Ovary (tissue), 7 donors: ENCODE measurements at regions not wholly inside any gene's neighbourhood (a gene's known extent, or its start where the extent isn't known, plus 50 kb on each side); places are given as distances from the start of the nearest gene placed in this dataset.
"Not testable (repeated sequence)": the region's sequence is repeated elsewhere in the genome, so short reads cannot be mapped to it uniquely, and the experiment has no call there.

Experiments
- DNase-seq, 5 donors: peaks; one replicate each; pipeline ENCODE4 v3.0.0-alpha.2; 2019 to 2020
- H3K27ac ChIP-seq, 2 donors: fragments of 200-600 bp; one replicate each; pipeline versions ENCODE4 v1.5.1 to v1.8.0; 2019 to 2022
- H3K27me3 ChIP-seq: fragments of 200-600 bp; one replicate; pipeline ENCODE4 v1.8.0; 2022
- H3K36me3 ChIP-seq: fragments of 200-600 bp; sonication (generic); one replicate; pipeline ENCODE4 v1.5.1; 2019
- H3K4me1 ChIP-seq: one replicate; pipeline ENCODE4 v1.8.1; 2013; ENCODE audit warnings: mild to moderate bottlenecking, moderate library complexity; ENCODE audit not compliant: insufficient read depth
- H3K4me3 ChIP-seq: fragments of 200-600 bp; sonication (generic); one replicate; pipeline ENCODE4 v1.5.1; 2017
- H3K9me3 ChIP-seq, 2 donors: fragments of 200-600 bp in 1 of 2; sonication (generic) in 1 of 2; one replicate each; pipeline versions ENCODE4 v1.5.1 to v1.8.1; 2013 to 2019; ENCODE audit warnings: mild to moderate bottlenecking in 1 of 2, moderate library complexity in 1 of 2
- EP300 ChIP-seq: sonication (generic); formaldehyde crosslinking; IDR thresholded peaks from one replicate; pipeline ENCODE4 v1.6.1; 2017; ENCODE audit warnings: antibody characterized with exemption
- POLR2A ChIP-seq: fragments of 450-650 bp; IDR thresholded peaks from one replicate; pipeline ENCODE4 v1.6.1; 2017; ENCODE audit warnings: antibody characterized with exemption, mild to moderate bottlenecking, moderate library complexity
- WGBS, 3 donors: extraction: QIAGEN DNeasy Blood & Tissue Kit in 1 of 3; methylation state at CpG; one replicate each; pipeline versions ENCODE4 v1.1.5 to v1.1.7; 2013 to 2017; 5-methylcytosine and 5-hydroxymethylcytosine counted together
- intact Hi-C, 4 donors: fragments of 100-400 bp; cut with DNase I; formaldehyde crosslinking; loops; one replicate each; pipeline versions ENCODE4 v1.11.0 to v1.15.1; 2022 to 2023
- TF ChIP-seq, protein P1 (sequence below), 3 donors: fragments of 450-650 bp in 2 of 3; fragments of 200-600 bp in 1 of 3; IDR thresholded peaks; one replicate each; pipeline versions ENCODE4 v1.5.1 to v1.8.0; 2016 to 2022; ENCODE audit warnings: antibody characterized with exemption in 3 of 3, mild to moderate bottlenecking in 1 of 3
- donor health status: DM: no; HTN: no; CAD: no; lungs with moderate emphysema.
- donor health status: DM: no; HTN: no; CAD: no.
- donor health status: Bipolar disorder and iron deficiency.
- donor health status: DM: no; HTN: no; CAD: no.
- donor health status: DM: yes; HTN: yes; CAD: no.

DNA sequence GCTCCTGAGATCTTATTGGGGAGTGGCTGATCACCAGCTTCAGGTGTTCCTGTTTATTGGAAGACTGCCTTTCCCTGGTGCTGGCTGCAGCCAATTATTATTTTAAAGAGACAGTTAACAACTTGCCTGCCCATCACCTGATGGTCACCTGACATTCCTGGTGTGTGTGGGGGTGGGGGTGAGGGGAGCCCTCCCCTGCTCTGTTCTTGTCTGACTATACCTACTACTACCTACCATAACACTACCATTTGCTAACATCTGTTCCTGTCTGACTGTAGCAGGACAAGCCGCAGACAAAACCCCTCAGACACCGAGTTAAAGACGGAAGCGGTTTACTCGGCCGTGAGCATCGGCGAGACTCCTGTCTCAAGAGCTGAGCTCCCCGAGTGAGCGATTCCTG lies 54.9 kb upstream of the NBPF3 start:
- Histone ChIP-seq H3K36me3 (no peaks in the 10 kb centered on the region), H3K27ac (no peak overlapping the region), H3K9me3 (no peaks in the 10 kb centered on the region), H3K4me1 (no peaks in the 10 kb centered on the region), H3K27me3 (no peaks in the 10 kb centered on the region), H3K4me3 (no peak overlapping the region)
- 64 to 72% (median 67%) methylated on average over 10 of the region's 10 CpGs for WGBS, 3 donors
- intact Hi-C loops = loop anchor here in 1 of 4 donors (10.0 kb wide), 1 partner anchor 210 kb away; no protein-coding TSS in a partner anchor
- no peak for DNase-seq
- TF ChIP-seq, protein P1, sequence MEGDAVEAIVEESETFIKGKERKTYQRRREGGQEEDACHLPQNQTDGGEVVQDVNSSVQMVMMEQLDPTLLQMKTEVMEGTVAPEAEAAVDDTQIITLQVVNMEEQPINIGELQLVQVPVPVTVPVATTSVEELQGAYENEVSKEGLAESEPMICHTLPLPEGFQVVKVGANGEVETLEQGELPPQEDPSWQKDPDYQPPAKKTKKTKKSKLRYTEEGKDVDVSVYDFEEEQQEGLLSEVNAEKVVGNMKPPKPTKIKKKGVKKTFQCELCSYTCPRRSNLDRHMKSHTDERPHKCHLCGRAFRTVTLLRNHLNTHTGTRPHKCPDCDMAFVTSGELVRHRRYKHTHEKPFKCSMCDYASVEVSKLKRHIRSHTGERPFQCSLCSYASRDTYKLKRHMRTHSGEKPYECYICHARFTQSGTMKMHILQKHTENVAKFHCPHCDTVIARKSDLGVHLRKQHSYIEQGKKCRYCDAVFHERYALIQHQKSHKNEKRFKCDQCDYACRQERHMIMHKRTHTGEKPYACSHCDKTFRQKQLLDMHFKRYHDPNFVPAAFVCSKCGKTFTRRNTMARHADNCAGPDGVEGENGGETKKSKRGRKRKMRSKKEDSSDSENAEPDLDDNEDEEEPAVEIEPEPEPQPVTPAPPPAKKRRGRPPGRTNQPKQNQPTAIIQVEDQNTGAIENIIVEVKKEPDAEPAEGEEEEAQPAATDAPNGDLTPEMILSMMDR (IDR thresholded peaks at IDR 0.05) = no peak
- TF ChIP-seq EP300 (no peak), POLR2A (no peak)

DNA sequence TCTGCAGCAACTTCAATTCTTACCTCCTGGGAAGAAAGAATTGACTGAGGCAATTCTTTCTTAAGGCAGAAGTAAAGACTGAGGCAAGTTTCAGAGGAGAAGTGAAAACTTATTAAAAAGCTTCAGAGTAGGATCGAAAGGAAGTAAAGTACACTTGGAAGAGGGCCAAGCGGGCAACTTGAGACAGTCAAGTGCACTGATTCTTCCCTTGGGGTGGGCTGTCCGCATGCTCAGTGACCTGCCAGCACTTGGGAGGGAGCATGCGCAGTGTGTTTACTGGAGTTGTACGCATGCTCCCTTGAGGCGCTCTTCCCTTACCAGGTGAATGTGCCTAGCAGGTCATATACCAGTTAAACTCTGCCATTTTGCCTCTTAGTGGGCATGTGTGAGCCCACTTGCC lies 55.3 kb upstream of the NBPF3 start:
- no peaks in the 10 kb centered on the region for H3K4me1 ChIP-seq
- no peak overlapping the region for H3K4me3 ChIP-seq
- 50 to 73% (median 63%) methylated on average over 6 of the region's 6 CpGs for WGBS, 3 donors
- no peaks in the 10 kb centered on the region for H3K27me3 ChIP-seq
- no peak for TF ChIP-seq POLR2A
- TF ChIP-seq, protein P1 (IDR thresholded peaks at IDR 0.05) = no peak
- H3K27ac ChIP-seq = no peak overlapping the region
- DNase-seq = no peak
- intact Hi-C loops = loop anchor here in 1 of 4 donors (10.0 kb wide), 1 partner anchor 210 kb away; no protein-coding TSS in a partner anchor
- no peaks in the 10 kb centered on the region for H3K9me3 ChIP-seq
- H3K36me3 ChIP-seq = no peaks in the 10 kb centered on the region

GRCh38 chr1:21383785-21384401 lies 56.0 kb upstream of the NBPF3 start:
- TF ChIP-seq POLR2A (no peak), EP300 (no peak)
- TF ChIP-seq, protein P1 (IDR thresholded peaks at IDR 0.05) = no peak
- Histone ChIP-seq H3K27me3 (no peaks in the 10 kb centered on the region), H3K9me3 (no peaks in the 10 kb centered on the region), H3K36me3 (no peaks in the 10 kb centered on the region), H3K4me3 (no peak overlapping the region), H3K4me1 (no peaks in the 10 kb centered on the region), H3K27ac (no peak overlapping the region)
- DNase-seq = no peak
- intact Hi-C loops = loop anchor here in 1 of 4 donors (10.0 kb wide), 1 partner anchor 211 kb away; no protein-coding TSS in a partner anchor
- WGBS, 3 donors = 57 to 63% (median 58%) methylated on average over 5 of the region's 5 CpGs

DNA sequence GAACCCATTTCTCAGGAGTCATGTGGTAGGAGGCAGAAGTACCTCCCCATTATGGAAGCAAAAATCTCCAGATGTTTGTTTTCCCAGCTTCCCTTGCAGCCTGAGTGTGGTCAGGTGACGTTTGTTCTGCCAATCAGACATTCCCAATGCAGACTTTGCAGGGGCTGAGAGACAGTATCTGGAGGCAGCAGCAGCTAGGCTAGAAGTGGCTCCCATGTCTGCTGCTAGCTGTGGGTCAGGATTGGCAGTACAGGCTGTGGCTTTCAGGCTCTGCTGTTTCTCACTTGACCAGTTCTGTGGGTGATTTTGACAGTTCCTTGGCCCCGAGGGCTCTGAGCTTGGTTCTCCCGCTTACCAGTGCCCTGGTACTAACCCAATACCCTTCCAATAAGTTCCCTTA lies 58.6 kb upstream of the NBPF3 start:
- Histone ChIP-seq H3K4me3 (no peak overlapping the region), H3K9me3 (no peaks in the 10 kb centered on the region), H3K36me3 (no peaks in the 10 kb centered on the region), H3K27ac (no peak overlapping the region), H3K4me1 (no peaks in the 10 kb centered on the region), H3K27me3 (no peaks in the 10 kb centered on the region)
- no peak for DNase-seq
- no peak for TF ChIP-seq POLR2A
- no peak for TF ChIP-seq EP300
- TF ChIP-seq, protein P1 (IDR thresholded peaks at IDR 0.05) = no peak
- 72 to 77% (median 73%) methylated on average over 3 of the region's 3 CpGs for WGBS, 3 donors
- intact Hi-C loops = loop anchor here in 1 of 4 donors (10.0 kb wide), 1 partner anchor 213 kb away; no protein-coding TSS in a partner anchor

DNA sequence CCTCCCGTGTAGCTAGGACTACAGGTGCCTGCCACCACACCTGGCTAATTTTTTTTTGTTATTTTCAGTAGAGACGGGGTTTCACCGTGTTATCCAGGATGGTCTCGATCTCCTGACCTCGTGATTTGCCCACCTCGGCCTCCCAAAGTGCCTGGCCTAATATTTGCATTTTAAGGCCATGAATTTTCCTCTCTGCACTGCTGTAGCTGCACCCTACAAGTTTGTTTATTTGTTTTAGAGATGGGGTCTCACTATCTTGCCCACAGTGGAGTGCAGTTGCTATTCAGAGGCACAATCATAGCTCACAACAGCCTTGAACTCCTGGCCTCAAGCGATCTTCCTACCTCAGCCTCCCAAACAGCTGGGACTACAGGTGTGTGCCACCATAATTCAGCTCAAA lies 59.8 kb upstream of the NBPF3 start:
- H3K9me3 ChIP-seq, H3K36me3 ChIP-seq, DNase-seq, H3K27me3 ChIP-seq, H3K4me1 ChIP-seq, H3K4me3 ChIP-seq, H3K27ac ChIP-seq: not testable (repeated sequence)
- WGBS, 3 donors = 78 to 80% (median 79%) methylated on average over 7 of the region's 7 CpGs
- intact Hi-C loops = loop anchor here in 1 of 4 donors (10.0 kb wide), 1 partner anchor 215 kb away; no protein-coding TSS in a partner anchor
